GF-D8 (cell line): ENCODE measurements at regions not wholly inside any gene's neighbourhood (a gene's known extent, or its start where the extent isn't known, plus 50 kb on each side); places are given as distances from the start of the nearest gene placed in this dataset.
"Not testable (repeated sequence)": the region's sequence is repeated elsewhere in the genome, so short reads cannot be mapped to it uniquely, and the experiment has no call there.

ENCODE experiments used
- DNase-seq: peaks from one replicate; lab custom pipeline; 2025; lab: John Stamatoyannopoulos, UW

DNA sequence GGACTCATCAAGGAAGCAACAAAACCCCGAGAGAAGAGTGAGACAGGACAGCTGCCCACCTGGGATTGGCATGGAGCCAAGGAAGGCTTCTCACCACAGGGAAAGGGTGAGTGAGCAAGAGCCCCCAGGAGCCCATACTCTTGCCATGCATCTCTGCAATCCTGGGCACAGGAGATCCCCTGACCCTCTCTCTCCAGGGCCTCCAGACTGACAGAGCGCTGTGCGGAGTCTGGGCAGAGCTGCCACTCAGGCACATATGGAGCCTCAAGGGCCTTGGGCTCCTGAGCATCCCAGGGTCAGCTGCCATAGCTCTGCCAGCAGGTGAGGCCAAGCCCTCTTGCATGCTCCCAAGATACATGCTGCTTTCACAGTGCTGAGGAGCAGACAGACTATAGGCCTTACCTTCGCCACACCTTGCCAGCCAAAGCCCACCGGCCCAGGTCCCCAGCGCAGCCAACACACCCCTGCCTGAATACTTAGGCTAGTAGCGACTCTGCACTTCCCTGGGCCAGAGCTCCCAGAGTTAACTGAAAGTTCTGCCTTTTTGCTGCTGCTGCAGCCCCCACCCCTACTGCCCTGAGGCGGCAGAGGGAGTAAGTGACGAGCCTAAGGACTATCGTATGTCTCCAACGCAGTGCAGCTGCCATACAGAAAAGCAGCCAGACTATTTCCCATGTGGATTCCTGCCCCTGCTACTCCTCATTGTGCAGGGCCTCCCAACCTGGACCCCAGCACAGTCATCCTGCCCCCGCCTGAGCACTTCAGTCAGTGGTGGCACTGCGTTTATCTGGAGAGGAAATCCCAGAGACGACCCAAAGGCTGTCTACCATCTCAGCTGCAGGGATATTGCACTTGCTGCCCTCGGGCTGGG lies 251.6 kb downstream of the SPATA31A6 start:
- DNase-seq, result not testable (repeated sequence)

DNA sequence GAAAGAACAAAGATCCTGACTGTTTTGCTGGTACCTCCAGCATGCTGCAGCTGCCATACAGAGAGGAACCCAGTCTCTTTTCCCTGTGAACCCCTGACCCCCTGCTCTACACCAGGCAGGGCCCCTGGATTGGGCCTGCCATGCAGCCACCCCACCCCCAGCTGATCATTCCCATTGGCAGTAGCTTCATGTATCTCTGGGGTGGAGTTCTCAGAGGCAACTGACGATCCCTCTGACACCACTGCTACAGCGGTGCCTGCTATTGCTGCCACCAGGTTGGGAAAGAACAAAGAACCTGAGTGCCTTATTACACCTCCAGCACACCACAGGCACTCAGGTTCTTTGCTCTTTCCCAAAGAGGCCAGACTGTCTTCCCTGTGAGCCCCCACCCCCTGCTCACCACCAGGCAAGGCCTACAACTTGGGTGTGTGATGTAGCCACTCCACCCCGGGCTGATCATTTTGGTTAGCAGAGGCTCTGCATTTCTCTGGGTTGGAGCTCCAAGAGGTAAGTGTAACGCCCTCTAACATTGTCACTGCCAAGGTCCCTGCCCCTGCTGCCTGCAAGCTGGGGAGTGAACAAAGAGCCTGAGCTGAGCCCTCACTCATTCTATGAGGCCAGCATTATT lies 252.4 kb downstream of the SPATA31A6 start:
- not testable (repeated sequence) for DNase-seq

DNA sequence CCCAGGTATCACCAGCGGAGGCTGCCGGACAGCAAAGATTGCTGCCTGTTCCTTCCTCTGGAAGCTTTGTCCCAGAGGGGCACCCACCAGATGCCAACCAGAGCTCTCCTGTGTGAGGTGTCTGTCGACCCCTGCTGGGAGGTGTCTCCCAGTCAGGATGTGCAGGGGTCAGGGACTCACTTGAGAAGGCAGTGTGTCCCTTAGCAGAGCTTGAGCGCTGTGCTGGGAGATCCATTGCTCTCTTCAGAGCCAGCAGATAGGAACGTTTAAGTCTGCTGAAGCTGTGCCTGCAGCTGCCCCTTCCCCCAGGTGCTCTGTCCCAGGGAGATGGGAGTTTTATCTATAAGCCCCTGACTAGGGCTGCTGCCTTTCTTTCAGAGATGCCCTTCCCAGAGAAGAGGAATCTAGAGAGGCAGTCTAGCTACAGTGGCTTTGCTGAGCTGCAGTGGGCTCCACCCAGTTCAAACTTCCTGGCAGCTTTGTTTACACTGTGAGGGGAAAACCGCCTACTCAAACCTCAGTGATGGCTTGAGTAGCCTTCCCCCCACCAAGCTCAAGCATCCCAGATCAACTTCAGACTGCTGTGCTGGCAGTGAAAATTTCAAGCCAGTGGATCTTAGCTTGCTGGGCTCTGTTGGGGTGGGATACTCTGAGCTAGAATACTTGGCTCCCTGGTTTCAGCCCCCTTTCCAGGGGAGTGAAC lies 253.7 kb downstream of the SPATA31A6 start:
- DNase-seq, result not testable (repeated sequence)

DNA sequence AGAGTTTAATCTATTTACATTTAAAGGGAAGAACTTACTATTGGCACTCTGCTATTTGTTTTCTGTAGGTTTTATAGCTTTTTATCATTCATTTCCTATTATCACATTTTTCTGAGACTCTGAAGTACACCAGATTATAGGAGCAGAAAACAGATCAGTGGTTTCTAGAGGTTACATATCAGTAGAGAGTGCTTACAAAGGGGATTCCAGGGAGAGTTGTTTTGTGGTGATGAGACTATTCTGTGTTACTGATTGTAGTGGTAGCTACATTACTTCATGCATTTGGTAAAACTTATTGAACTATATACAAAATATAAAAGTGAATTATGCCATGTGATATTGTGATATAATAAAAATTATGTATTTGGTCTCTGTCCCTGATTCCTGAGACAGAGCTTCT lies 259.2 kb downstream of the SPATA31A6 start:
- not testable (repeated sequence) for DNase-seq

DNA sequence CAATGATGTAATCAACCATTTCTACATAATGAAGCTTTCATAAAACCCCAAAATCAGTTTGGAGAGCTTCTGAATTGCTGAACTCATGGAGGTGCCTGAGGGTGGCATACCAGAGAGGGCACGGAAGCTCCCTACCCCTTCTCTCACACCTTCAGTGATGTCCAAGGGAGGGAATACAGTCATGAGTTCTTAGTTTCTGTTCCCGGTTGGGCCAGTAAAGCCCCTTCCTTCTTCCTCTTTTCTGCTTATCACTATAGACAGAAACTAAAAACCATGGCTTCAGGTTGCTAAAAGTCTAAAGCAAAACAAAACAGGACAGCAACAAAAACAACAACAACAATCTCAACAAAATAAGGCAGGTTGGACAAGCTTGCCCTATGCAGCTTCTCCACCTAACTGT lies 260.0 kb downstream of the SPATA31A6 start:
- not testable (repeated sequence) for DNase-seq

DNA sequence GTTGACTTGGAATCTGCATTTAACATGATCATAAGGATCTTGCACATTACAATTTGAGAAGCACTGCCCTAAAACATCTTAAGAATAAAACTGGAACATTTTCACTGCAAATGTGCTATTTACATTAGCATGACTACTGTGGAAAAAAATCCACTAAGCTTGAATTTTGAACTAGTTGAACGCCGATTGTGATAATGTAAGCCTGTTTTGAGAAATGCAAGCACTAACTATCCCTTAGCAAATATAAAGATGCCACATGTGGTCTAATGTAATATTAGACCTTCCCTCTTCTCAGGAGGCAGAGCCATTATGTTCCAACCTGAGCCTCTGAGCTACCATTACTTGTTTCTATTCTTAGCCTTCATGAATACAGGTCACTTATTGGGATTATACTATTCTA lies 278.0 kb downstream of the SPATA31A6 start:
- not testable (repeated sequence) for DNase-seq

DNA sequence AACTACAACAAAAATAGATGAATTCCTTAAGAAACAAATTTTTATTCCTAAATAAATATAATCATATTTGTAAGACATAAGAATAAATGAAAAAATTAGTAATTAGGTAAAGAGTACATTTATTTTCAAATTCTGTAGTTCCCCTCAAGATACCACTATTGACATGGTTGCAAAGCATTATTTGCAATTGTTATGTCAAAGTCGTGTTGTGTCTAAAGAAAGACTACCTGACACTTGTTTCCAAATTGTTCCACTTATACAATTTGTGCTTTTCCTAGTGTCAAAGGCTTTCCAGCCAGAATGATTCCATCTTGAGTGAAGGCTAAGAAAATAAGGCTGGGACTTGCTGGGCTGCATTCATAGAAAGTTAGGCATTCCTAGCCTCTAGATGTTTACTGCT lies 278.4 kb downstream of the SPATA31A6 start:
- DNase-seq, result not testable (repeated sequence)

DNA sequence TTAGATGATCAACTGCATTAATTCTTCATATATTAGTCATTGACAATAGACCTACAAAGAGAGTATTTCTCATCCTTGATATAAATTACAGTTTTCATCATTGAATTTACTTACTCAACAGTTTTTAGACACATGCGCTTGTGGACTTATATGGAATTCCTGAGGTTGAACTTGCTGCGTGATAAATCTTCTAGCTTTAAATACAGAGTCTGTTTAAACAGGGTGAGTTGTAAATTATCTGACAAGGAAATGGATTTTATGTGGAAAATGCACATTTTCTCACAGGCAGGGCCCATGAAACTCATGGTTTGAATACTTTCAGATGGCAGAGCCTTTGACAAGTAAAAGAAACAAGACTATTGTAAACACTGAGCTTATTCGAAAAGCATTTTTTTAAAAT lies 280.5 kb downstream of the SPATA31A6 start:
- not testable (repeated sequence) for DNase-seq

DNA sequence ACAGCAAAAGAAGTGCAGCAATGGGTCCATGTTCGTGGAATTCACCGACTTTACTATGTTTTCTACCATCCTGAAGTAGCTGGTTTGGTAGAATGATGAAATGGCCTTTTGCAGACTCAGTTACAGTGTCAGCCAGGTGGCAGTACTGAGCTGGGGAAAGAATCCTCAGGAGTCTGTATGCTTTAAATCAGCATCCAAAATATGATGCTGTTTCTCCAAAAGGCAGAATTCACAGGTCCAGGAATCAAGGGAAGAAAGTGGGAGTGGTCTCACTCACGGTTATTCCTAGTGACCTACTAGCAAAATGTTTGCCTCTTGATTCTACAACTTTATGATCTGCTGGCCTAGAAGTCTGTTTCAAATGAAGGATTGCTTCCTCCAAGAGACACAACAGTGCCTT lies 287.1 kb downstream of the SPATA31A6 start:
- DNase-seq, result not testable (repeated sequence)

DNA sequence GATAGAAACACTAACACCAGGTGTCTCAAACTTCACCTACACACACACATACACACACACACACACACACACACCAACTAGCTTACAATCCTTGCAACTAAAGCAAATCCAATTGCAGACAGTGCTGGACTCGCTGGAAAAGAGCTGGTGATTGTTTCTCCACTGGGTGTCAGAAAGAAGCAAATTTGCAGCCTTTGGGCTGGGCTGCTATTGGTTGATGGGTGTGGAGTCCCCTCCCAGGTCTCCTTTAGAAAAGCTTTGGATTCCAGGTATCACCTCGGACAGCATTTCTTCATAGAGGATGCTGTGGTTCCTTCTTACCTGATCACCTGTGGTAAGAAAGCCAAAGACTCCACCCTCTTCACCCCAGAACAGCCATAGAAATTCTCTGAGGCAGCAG lies 307.5 kb downstream of the SPATA31A6 start:
- DNase-seq, result not testable (repeated sequence)

DNA sequence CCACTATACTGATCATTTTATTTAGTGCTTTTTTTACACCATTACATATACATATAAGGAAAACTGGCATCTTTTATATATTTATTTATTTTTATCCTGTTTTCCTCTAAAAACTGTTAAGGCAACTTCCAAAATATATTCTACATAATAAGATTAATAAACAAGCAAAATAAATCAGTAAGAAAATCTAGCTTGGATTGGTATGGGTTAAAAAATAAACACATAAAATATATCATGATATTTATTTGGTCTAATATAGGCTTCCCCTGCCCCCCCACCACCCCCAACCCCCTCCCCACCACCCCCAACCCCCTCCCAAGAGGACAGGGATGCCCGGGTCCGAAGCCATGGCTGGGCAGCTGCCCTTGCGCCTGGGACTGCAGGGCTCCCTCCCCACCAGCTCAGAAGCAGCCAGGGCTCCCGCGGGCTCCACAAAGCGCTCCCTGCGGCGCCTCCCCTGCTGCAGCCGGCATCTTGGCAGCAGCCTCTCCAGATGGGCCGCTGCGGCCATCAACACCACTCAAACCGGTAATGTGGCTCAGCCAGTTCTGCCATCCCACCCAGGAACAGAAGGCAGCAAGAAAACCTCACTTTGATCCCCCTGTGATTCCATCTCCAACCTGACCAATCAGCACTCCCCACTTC lies 319.3 kb downstream of the SPATA31A6 start:
- DNase-seq, result not testable (repeated sequence)

DNA sequence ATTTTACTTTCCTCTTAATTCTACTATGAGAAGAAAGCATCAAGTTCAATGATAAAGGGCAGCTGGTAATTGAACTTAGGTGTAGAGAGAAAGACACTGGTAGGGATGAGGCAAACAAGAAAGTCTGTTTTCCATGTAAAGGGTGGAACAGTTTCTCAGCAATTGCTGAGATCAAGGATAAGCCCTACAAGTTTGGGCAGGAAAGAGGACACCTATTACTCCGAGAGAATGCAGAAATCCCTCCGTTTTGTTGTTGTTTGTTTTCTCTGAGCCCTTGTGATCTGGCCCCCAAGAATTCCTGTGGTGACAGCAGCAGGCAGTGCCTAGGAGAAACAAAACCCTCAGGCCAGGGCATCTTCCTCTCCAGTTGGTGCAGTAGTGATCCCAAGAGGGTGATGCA lies 324.7 kb downstream of the SPATA31A6 start:
- DNase-seq, result not testable (repeated sequence)

DNA sequence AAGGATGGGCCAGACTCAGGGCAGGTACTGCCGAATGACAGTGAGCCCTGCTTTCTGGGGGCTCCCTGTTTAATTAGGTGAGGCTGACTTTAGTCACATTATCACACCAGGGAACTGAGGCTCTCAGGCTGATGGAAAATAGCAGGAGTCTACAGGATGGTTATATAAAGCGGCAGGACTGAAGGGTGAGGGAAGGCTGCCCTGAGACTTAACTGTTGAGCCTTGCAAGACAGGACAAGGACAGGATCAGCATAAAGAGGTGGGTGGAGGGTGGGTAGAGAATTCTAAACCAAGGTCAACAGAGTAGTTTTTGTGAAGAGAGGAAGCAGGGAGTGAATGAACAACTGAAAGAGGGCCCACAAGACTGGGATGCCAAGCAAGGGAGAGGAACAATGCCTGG lies 330.1 kb downstream of the SPATA31A6 start:
- not testable (repeated sequence) for DNase-seq

DNA sequence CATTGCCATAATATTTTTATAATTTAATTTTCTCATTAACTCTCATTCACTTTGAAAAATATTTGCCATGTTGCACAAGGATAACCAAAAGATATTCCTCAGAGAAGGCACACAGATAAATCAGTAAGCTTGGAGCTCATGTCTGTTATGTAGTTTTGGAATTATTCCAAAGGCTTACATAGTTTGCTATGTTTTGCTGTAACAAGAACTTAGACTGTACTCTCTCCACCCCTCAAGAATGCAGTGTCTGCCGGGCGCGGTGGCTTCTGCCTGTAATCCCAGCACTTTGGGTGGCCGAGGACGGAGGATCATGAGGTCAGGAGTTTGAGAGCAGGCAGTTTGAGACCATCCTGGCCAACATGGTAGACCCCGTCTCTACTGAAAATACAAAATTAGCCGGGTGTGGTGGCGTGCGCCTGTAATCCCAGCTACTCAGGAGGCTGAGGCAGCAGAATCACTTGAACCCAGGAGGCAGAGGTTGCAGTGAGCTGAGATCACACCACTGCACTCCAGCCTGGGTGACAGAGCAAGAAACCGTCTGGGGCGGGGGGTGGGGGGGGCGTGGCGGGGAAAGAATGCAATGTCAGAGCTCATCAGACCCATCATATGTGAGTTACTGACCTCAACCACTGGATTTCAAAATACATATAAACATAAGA lies 351.0 kb downstream of the SPATA31A6 start:
- not testable (repeated sequence) for DNase-seq

DNA sequence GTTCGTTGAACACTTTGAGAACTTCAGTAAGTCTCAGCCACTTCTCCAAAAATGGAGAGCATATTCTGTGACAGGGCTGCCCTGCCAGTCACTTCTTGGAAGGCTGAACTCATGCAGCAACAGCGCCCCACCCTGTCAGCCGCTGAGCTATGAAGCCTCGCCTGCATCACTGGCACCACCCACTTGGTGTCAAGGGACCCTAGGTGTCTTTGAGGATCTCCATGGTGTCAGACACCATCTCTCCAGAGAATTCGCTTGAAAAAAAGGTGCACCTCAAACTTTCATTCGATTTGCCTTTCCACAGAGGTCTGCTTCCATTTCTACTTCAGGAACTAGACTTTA lies 351.5 kb downstream of the SPATA31A6 start:
- DNase-seq, result not testable (repeated sequence)

DNA sequence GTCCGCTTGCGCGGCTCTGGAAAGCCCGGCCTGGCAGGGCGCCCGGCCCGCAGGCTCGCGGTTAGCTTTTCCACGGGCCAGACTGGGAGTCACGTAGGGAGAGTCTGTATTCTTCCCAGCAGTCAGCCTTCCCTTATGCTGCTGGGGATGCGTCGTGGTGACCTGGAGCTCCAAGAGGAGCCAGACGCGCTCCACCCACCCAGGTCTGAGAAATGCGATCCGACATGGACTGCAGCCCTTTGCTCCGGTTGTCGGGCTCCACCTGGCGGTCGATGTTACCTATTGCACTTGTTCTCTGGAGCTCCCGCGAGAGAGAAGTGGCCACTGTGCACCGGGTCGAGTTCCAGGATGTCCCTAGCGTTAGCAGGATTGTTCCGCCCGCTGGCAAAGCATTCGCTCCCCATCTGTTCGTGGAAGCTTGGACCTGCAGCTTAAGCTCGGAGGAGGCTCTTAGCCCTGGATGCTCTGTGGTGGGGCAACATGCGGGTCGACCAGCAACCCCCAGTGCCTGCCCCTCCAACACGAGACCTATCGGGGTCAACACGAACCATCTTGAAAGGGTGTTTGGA lies 367.4 kb downstream of the SPATA31A6 start:
- not testable (repeated sequence) for DNase-seq

DNA sequence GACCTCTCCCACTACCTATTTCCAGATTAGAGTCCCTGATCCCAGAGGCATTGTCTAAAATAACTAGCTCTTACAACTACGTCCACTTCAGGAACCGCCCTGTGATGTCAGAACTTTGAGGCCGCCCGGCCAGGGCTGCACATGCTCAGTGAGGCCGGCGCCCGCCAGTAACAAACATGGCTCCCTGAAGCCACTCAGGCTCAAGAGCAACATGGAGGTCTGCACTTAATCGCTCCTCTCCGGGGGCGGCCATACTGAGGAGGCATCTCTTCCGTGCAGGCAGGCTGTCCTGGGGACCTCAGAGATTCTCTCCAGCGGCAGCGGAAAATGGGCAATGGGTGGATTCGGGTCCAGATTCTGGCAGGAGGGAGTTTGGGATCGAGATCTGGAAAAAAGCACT lies 385.1 kb downstream of the SPATA31A6 start:
- DNase-seq, result not testable (repeated sequence)

DNA sequence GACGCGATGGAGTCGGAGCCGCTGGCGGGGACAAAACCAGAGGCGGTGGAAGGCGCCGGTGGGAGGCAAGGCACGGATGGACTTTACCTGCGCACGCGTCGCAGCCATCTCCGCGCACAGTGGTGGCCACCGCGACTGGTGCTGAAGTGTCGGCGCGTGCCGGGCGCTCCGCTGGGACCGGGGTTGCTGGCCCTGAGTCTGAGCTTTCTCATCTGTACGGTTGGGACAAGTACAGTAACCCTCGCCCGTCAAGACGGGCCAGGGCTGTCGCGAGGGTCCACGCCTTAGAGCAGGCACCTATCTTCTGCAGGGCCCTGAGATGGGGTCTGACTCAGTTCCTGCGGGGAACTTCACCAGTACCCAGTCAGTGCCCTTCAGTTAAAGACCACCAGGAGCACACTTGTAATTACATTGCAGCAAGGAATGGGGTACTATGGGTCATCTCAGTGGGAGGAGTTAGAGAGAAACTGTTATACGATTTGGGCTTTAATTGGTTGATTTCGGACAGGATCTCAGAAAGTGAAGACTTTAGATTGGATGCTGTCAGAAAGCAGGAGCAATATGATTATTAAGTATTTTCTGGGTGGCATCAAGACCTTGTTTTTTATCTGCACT lies 385.6 kb downstream of the SPATA31A6 start:
- DNase-seq, result not testable (repeated sequence)

DNA sequence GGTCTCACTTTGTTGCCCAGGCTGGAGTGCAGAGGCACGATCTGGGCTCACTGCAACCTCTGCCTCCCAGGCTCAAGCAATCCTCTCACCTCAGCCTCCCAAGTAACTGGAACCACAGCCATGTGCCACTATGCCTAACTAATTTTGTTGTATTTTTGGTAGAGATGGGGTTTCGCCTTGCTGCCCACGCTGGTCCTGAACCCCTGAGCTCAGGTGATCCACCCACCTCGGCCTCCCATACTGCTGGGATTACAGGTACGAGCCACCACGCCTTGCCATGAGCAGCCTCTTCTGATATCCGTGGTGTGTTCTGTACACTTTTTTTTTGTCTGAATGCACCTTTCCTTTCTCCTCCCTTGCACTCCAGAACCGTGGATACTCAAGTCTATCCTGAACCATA lies 394.4 kb downstream of the SPATA31A6 start:
- not testable (repeated sequence) for DNase-seq
